ENCODE measurements at regions not wholly inside any gene's neighbourhood (a gene's known extent, or its start where the extent isn't known, plus 50 kb on each side); places are given as distances from the start of the nearest gene placed in this dataset.

GRCh38 chr4:131207589-131207988 lies 1941.5 kb upstream of the PCDH10 start:
- Mint-ChIP-seq H3K9me3 (peaks cover 9% of the 10 kb centered on the region), H3K27ac (no peak overlapping the region), H3K4me3 (no peak overlapping the region), H3K4me1 (ENCODE audit: low read depth) (no peaks in the 10 kb centered on the region), H3K36me3 (ENCODE audit: low read depth) (no peaks in the 10 kb centered on the region), H3K27me3 (ENCODE audit: insufficient read depth) (no peaks in the 10 kb centered on the region)
- no peak for DNase-seq
- no peak for TF ChIP-seq CTCF (IDR thresholded peaks at IDR 0.05)

DNA sequence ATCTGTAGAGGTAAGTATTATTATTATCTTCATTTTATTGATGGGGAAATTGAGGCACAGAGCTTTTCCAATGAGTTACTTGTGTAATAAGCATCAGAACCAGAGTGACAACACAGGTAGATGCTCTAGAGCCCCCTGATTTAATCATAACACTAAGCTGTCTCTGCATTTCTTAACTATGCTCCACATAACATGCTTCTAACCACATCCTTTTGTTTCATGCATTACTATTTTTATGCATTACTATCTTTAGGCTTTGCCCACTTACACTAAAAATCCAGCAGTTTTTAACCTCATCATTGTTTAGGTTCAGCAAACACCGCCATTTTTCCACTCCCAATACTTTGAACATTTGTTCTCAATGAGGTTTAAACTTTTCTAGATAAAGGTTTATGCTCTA lies 1900.8 kb upstream of the PCDH10 start:
- TF ChIP-seq CTCF (IDR thresholded peaks at IDR 0.05): no peak
- H3K27ac Mint-ChIP-seq: no peak overlapping the region
- no peaks in the 10 kb centered on the region for H3K4me1 Mint-ChIP-seq (ENCODE audit: low read depth)
- H3K9me3 Mint-ChIP-seq: peaks cover 12% of the 10 kb centered on the region
- no peaks in the 10 kb centered on the region for H3K36me3 Mint-ChIP-seq (ENCODE audit: low read depth)
- no peak for DNase-seq
- H3K4me3 Mint-ChIP-seq: no peak overlapping the region
- H3K27me3 Mint-ChIP-seq (ENCODE audit: insufficient read depth): no peaks in the 10 kb centered on the region

- TF ChIP-seq CTCF (IDR thresholded peaks at IDR 0.05): no peak
- no peak for DNase-seq
- Mint-ChIP-seq H3K27ac (no peak overlapping the region), H3K36me3 (ENCODE audit: low read depth) (no peaks in the 10 kb centered on the region), H3K27me3 (ENCODE audit: insufficient read depth) (no peaks in the 10 kb centered on the region), H3K4me3 (no peak overlapping the region), H3K4me1 (ENCODE audit: low read depth) (no peaks in the 10 kb centered on the region), H3K9me3 (peaks cover 12% of the 10 kb centered on the region)
Observed at GRCh38 chr4:131251321-131251720, 1897.8 kb upstream of the PCDH10 start.

- Mint-ChIP-seq H3K9me3 (peaks cover 7% of the 10 kb centered on the region), H3K4me1 (ENCODE audit: low read depth) (no peaks in the 10 kb centered on the region), H3K4me3 (no peak overlapping the region), H3K27ac (no peak overlapping the region), H3K36me3 (ENCODE audit: low read depth) (no peaks in the 10 kb centered on the region), H3K27me3 (ENCODE audit: insufficient read depth) (no peaks in the 10 kb centered on the region)
- no peak for TF ChIP-seq CTCF (IDR thresholded peaks at IDR 0.05)
- no peak for DNase-seq
Observed at GRCh38 chr4:131257241-131257640, 1891.9 kb upstream of the PCDH10 start.

GRCh38 chr4:131258361-131258760 lies 1890.7 kb upstream of the PCDH10 start:
- DNase-seq: no peak
- no peaks in the 10 kb centered on the region for H3K36me3 Mint-ChIP-seq (ENCODE audit: low read depth)
- no peak for TF ChIP-seq CTCF (IDR thresholded peaks at IDR 0.05)
- H3K4me1 Mint-ChIP-seq (ENCODE audit: low read depth): no peaks in the 10 kb centered on the region
- peaks cover 7% of the 10 kb centered on the region for H3K9me3 Mint-ChIP-seq
- H3K27ac Mint-ChIP-seq: no peak overlapping the region
- no peaks in the 10 kb centered on the region for H3K27me3 Mint-ChIP-seq (ENCODE audit: insufficient read depth)
- H3K4me3 Mint-ChIP-seq: no peak overlapping the region

- H3K9me3 Mint-ChIP-seq: peaks cover 48% of the 10 kb centered on the region
- DNase-seq: no peak
- no peaks in the 10 kb centered on the region for H3K4me1 Mint-ChIP-seq (ENCODE audit: low read depth)
- H3K4me3 Mint-ChIP-seq: no peak overlapping the region
- H3K27me3 Mint-ChIP-seq (ENCODE audit: insufficient read depth): no peaks in the 10 kb centered on the region
- H3K36me3 Mint-ChIP-seq (ENCODE audit: low read depth): peaks cover 5% of the 10 kb centered on the region; the same call in 1 of the 2 replicates
- no peak for TF ChIP-seq CTCF (IDR thresholded peaks at IDR 0.05)
- no peak overlapping the region for H3K27ac Mint-ChIP-seq
Observed at GRCh38 chr4:131288441-131288840, 1860.7 kb upstream of the PCDH10 start.
